ENCODE measurements at regions not wholly inside any gene's neighbourhood (a gene's known extent, or its start where the extent isn't known, plus 50 kb on each side); places are given as distances from the start of the nearest gene placed in this dataset.

GRCh38 chr1:87844251-87844650, 515.6 kb downstream of the LMO4 start:
- H3K4me3 ChIP-seq (replicated peaks in 1 of 4; ENCODE audit: control extremely low read depth in 1 of 4, insufficient read depth in 1 of 4, low read depth in 3 of 4, low read length in 4 of 4), result no peak overlapping the region
- H3K79me2 ChIP-seq (ENCODE audit: control insufficient read depth, insufficient read depth, low read length), result no peaks in the 10 kb centered on the region
- no peaks in the 10 kb centered on the region for H3K9me3 ChIP-seq (ENCODE audit: control insufficient read depth, insufficient read depth, low read depth, low read length)
- no peak overlapping the region for H3K27ac ChIP-seq (ENCODE audit: insufficient read depth, low read length)
- H3K4me2 ChIP-seq (ENCODE audit: extremely low read depth, insufficient read depth, low read length), result no peak overlapping the region
- no peaks in the 10 kb centered on the region for H3K27me3 ChIP-seq (ENCODE audit: control insufficient read depth, insufficient read depth, low read length)
- no peaks in the 10 kb centered on the region for H3K4me1 ChIP-seq (ENCODE audit: control insufficient read depth, extremely low read depth, insufficient read depth, low read length)
- TF ChIP-seq, protein P1, sequence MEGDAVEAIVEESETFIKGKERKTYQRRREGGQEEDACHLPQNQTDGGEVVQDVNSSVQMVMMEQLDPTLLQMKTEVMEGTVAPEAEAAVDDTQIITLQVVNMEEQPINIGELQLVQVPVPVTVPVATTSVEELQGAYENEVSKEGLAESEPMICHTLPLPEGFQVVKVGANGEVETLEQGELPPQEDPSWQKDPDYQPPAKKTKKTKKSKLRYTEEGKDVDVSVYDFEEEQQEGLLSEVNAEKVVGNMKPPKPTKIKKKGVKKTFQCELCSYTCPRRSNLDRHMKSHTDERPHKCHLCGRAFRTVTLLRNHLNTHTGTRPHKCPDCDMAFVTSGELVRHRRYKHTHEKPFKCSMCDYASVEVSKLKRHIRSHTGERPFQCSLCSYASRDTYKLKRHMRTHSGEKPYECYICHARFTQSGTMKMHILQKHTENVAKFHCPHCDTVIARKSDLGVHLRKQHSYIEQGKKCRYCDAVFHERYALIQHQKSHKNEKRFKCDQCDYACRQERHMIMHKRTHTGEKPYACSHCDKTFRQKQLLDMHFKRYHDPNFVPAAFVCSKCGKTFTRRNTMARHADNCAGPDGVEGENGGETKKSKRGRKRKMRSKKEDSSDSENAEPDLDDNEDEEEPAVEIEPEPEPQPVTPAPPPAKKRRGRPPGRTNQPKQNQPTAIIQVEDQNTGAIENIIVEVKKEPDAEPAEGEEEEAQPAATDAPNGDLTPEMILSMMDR (conservative IDR thresholded peaks at IDR 0.05 in 1 of 2, IDR thresholded peaks at IDR 0.05 in 1 of 2; ENCODE audit: low read depth in 1 of 2, low read length in 2 of 2), result no peak
- TF ChIP-seq EZH2 (IDR thresholded peaks at IDR 0.05; ENCODE audit: low read length, missing control alignments), result no peak
- no peak for DNase-seq (ENCODE audit: low read depth in 2 of 2)
- H2AFZ ChIP-seq (ENCODE audit: low read length), result no peak overlapping the region
- no peaks in the 10 kb centered on the region for H3K36me3 ChIP-seq (ENCODE audit: control insufficient read depth, insufficient read depth, low read length)
- H4K20me1 ChIP-seq (ENCODE audit: control insufficient read depth, extremely low read depth, insufficient read depth, low read length), result no peaks in the 10 kb centered on the region
- H3K9ac ChIP-seq (ENCODE audit: insufficient read depth, low read length), result no peak overlapping the region

GRCh38 chr1:87851490-87851889, 522.8 kb downstream of the LMO4 start:
- Histone ChIP-seq H3K4me3 (replicated peaks in 1 of 4; ENCODE audit: control extremely low read depth in 1 of 4, insufficient read depth in 1 of 4, low read depth in 3 of 4, low read length in 4 of 4) (no peak overlapping the region), H3K9me3 (ENCODE audit: control insufficient read depth, insufficient read depth, low read depth, low read length) (no peaks in the 10 kb centered on the region), H3K4me1 (ENCODE audit: control insufficient read depth, extremely low read depth, insufficient read depth, low read length) (no peaks in the 10 kb centered on the region), H4K20me1 (ENCODE audit: control insufficient read depth, extremely low read depth, insufficient read depth, low read length) (no peaks in the 10 kb centered on the region), H3K27me3 (ENCODE audit: control insufficient read depth, insufficient read depth, low read length) (no peaks in the 10 kb centered on the region), H2AFZ (ENCODE audit: low read length) (no peak overlapping the region), H3K36me3 (ENCODE audit: control insufficient read depth, insufficient read depth, low read length) (no peaks in the 10 kb centered on the region), H3K27ac (ENCODE audit: insufficient read depth, low read length) (no peak overlapping the region), H3K4me2 (ENCODE audit: extremely low read depth, insufficient read depth, low read length) (no peak overlapping the region), H3K9ac (ENCODE audit: insufficient read depth, low read length) (no peak overlapping the region), H3K79me2 (ENCODE audit: control insufficient read depth, insufficient read depth, low read length) (no peaks in the 10 kb centered on the region)
- TF ChIP-seq, protein P1 (conservative IDR thresholded peaks at IDR 0.05 in 1 of 2, IDR thresholded peaks at IDR 0.05 in 1 of 2; ENCODE audit: low read depth in 1 of 2, low read length in 2 of 2), result no peak
- peak in 1 of 2 donors; percentile 8 for DNase-seq (ENCODE audit: low read depth in 2 of 2)

- Histone ChIP-seq H3K79me2 (ENCODE audit: control insufficient read depth, insufficient read depth, low read length) (no peaks in the 10 kb centered on the region), H3K4me3 (replicated peaks in 1 of 4; ENCODE audit: control extremely low read depth in 1 of 4, insufficient read depth in 1 of 4, low read depth in 3 of 4, low read length in 4 of 4) (no peak overlapping the region), H3K9ac (ENCODE audit: insufficient read depth, low read length) (no peak overlapping the region), H3K4me1 (ENCODE audit: control insufficient read depth, extremely low read depth, insufficient read depth, low read length) (no peaks in the 10 kb centered on the region), H3K9me3 (ENCODE audit: control insufficient read depth, insufficient read depth, low read depth, low read length) (no peaks in the 10 kb centered on the region), H3K27me3 (ENCODE audit: control insufficient read depth, insufficient read depth, low read length) (no peaks in the 10 kb centered on the region), H2AFZ (ENCODE audit: low read length) (no peak overlapping the region), H3K27ac (ENCODE audit: insufficient read depth, low read length) (no peak overlapping the region), H3K4me2 (ENCODE audit: extremely low read depth, insufficient read depth, low read length) (no peak overlapping the region), H4K20me1 (ENCODE audit: control insufficient read depth, extremely low read depth, insufficient read depth, low read length) (no peaks in the 10 kb centered on the region), H3K36me3 (ENCODE audit: control insufficient read depth, insufficient read depth, low read length) (no peaks in the 10 kb centered on the region)
- DNase-seq (ENCODE audit: low read depth in 2 of 2), result no peak
- TF ChIP-seq, protein P1 (conservative IDR thresholded peaks at IDR 0.05 in 1 of 2, IDR thresholded peaks at IDR 0.05 in 1 of 2; ENCODE audit: low read depth in 1 of 2, low read length in 2 of 2), result no peak
Measured at GRCh38 chr1:87852410-87853161, 523.9 kb downstream of the LMO4 start.

Data from fibroblast of lung (primary cell).